HG02840 (cell line): ENCODE measurements at regions not wholly inside any gene's neighbourhood (a gene's known extent, or its start where the extent isn't known, plus 50 kb on each side); places are given as distances from the start of the nearest gene placed in this dataset.
"Not testable (repeated sequence)": the region's sequence is repeated elsewhere in the genome, so short reads cannot be mapped to it uniquely, and the experiment has no call there.

ENCODE experiments used
- ATAC-seq: cut with Tn5 transposase; IDR thresholded peaks from one replicate; pipeline ENCODE4 v1.9.1; 2021; ENCODE audit warnings: mild to moderate bottlenecking, moderate library complexity, moderate number of reproducible peaks; ENCODE audit not compliant: unreplicated experiment, low FRiP score

- ATAC-seq, result no peak
These were observed 59.2 kb downstream of the EMX2 start for GRCh38 chr10:117601716-117602115.

DNA sequence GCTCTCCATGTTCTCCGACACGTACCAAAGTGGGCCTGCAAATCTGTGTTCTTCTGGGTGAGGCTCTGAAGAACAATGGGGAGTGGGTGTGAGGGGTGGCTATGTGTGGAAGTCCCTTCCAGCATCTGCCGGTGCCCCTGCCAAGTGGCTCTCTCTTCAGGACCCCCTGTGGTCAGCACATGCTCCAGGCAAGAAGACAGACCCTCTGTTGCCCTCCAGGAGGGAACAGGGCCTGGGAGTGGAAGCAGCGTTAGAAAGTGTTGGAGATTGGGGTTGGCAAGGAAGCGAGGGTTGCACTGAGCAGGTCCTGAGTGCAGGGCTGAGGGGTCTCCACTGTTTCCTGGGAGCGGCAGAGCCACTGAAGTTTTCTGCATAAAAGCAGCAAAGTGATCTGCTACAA, 60.5 kb downstream of the EMX2 start:
- no peak for ATAC-seq

GRCh38 chr10:117603726-117604125, 61.2 kb downstream of the EMX2 start:
- no peak for ATAC-seq

DNA sequence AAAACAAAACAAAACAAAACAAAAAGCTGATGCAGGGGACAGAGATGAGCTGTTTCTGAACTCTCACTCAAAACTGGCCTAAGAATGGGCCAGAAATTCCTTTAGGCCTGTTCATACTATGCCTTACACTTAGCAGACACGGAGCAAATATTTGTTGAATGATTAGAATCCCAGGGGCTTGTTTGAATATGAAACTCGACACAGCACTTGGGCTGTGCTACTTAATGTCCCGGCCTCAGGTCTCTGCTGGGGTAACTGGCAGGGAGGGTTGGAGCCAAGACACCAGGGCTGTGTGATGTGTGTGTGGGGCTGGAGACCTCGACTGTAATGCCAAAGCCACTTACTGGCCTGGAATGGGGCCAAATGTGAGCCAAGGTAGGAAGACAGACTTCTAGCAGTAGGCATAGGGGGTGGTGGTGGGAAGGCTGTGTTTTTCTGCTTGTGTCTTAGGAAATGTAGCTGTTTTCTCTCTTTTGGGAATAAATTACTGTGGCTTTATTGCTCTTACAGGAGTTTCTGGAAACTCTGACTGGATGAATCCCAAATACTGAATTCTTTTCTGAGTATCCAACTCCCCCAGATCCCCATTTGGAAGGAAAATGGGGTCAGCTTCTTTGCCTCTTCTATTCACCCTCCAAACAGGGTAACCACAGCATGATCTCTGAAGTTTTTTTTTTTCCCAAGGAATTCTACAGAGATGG, 66.7 kb downstream of the EMX2 start:
- ATAC-seq, result no peak

- no peak for ATAC-seq
These were observed 67.2 kb downstream of the EMX2 start for GRCh38 chr10:117609796-117610170.

DNA sequence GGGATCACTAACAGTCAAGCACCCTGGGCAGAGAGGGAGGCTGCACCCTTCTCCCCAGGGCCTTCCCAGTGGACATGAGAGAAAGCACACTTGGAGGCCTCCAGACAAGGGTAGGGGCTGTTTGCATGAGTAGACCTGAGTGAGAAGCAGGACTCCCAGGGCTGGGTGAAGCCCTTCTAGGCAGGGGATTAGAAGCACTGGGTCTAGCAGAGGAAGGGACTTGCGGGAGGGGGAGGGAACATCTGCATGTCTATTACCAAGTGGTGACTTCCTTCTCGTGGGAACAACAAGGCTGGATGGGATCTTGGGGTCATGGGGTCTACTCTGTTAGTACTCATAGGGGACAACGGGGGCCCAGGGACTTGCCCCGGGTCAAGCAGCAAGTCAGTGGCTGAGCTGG, 67.8 kb downstream of the EMX2 start:
- ATAC-seq, result no peak

- ATAC-seq, result no peak
These were observed 69.6 kb downstream of the EMX2 start for GRCh38 chr10:117612113-117612512.

- no peak for ATAC-seq
These were observed 73.1 kb downstream of the EMX2 start for GRCh38 chr10:117615649-117616048.

DNA sequence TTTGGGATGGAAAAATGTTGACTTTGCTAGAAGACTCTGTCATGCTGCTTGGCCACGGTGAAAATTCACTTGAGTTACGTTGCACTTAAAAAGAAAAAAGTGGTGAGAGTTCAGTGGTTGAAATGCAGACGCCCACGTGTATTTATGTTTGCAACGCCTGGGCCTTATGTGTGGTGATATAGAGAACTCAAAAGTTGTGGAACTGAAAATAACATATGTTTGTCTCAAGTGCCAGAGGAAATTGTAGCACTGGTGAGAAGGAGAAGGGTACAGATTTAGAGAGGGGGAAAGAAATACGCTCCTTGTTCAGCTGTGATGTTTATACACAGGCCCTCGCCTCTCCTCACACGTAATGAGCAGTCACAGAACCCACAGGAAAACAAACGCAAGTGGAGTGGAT, 73.6 kb downstream of the EMX2 start:
- no peak for ATAC-seq

GRCh38 chr10:117617086-117617485, 74.5 kb downstream of the EMX2 start:
- no peak for ATAC-seq

DNA sequence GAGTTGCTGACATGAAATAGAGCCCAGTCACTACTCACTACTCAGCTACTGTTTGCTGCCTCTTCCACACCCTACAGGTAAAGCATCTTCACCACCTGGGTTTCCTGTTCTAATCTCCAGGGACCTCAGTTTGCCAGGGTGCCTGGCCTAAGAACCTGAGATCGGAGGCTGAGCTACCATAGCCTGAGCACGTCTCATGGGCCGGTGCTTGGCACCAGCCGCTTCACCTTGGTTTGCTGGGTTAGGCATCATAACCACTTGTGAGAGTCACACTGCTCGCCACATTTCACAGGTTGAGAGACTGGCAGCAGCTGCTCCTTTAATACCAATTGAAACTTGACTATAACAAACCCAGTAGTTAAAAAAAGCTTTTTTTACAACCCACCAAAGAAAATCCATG, 75.1 kb downstream of the EMX2 start:
- ATAC-seq, result no peak

DNA sequence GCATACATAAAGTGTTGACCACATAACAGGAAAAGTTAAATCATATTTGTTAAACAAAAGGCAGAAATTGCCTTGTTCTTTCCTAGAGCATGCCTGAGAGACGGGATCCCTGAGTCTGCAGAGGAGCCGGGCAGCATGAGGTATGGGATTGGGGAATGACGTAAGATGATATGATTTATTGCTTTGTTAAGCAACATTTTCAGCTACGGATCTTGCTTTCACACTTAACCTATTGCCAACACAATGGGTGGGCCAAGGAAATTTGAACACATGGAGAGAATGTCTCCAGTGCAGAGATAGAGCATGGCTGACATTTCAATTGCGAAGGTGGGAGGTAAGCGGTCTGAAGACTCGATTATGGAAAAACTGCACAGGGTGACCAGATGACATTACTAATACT, 76.7 kb downstream of the EMX2 start:
- ATAC-seq, result no peak

- no peak for ATAC-seq
These were observed 77.3 kb downstream of the EMX2 start for GRCh38 chr10:117619707-117620405.

- ATAC-seq, result no peak
These were observed 78.7 kb downstream of the EMX2 start for GRCh38 chr10:117621196-117621595.

DNA sequence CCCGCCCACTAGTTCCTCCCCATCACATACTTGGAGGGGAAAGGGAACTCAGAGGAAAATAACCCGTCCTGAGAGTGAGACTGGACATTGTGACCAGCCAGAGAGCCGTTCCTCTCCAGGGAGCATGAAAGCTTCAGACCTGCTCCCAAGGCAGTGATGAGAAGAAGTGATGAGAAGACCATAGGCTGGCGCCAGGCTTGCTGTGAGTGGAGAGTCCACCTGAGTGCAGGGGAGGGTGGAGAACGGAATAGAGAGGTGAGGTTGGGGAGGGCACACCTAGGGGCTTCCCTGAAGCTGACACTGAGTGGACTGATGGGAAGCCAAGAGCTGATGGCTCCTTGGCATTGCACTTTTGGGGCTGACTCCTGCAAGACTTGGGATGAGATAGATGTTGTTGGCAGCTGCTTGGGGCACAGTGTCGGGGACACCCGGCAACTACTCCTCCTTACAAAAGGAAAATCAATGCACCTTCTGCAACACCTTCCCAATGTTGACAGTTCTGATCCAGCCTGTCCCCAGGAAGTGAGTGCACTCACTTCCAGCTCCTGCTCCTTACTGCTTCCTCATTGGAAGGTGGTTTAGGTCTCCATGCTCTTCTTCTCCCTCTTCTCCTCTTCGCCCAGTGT, 79.4 kb downstream of the EMX2 start:
- ATAC-seq, result no peak

DNA sequence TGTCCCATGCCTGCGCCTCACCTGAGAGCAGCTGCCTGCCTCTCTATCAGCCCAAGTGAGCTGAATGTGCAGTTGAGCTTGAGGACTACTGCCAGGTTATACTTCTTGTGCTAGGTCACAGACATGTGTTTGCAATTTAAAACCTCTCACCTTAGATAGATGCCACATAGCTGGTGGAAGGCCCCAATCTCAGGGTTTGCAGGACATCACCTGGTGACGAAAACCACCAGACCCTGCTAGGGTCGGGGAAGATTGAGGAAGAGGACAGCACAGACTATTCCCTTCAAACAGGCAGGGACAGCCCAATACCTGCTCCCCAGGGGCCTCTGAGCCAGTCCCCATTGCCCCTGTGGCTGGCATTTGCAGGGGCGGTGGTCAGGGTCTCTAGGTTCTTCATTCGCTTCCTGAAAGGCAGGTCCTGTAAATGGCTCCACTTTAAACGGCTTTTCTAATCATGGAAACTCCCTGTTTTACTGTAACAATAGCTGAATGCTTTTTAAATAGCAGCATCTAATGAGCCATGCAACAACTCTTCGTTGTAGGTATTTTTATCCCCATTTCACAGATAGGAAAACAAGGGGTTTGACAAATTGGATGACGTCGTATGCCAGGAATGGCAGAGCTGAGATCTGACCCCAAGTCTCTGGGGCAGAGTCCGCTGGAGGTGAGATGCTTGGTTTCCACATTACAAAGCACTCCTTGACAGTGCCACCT, 80.1 kb downstream of the EMX2 start:
- ATAC-seq, result no peak

- no peak for ATAC-seq
These were observed 83.7 kb downstream of the EMX2 start for GRCh38 chr10:117626228-117626627.

DNA sequence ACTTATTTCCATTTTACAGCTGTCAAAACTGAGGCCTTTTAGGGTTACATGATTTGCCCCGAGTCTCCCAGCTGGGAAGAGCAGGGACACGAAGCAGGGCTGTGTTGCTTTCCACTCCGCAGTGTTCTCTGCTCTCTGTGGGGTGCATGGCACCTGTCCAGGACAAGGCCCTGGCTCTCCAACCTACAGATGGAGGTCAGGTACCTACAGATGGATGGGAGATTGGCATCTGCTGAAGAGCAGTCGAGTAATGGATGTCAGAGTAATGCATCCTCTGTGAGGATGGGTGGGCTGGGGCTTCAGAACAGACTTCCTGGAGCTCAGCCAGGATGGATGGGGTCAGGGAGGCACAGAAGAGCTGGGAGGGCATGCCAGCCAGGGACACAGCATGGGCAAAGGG, 85.0 kb downstream of the EMX2 start:
- ATAC-seq, result no peak

DNA sequence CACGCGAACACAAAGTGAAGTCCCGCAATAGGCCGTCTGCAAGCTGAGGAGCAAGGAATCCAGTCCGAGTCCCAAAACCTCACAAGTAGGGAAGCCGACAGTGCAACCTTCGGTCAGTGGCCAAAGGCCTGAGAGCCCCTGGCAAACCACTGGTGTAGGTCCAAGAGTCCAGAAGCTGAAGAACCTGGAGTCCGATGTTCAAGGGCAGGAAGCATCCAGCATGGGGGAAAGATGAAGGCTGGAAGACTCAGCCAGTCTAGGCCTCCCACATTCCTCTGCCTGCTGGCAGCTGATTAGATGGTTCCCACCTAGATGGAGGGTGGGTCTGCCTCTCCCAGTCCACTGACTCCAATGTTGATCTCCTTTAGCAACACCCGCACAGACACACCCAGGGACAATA, 87.2 kb downstream of the EMX2 start:
- not testable (repeated sequence) for ATAC-seq

GRCh38 chr10:117631276-117632145, 89.0 kb downstream of the EMX2 start:
- ATAC-seq, result no peak
